ENCODE measurements at regions not wholly inside any gene's neighbourhood (a gene's known extent, or its start where the extent isn't known, plus 50 kb on each side); places are given as distances from the start of the nearest gene placed in this dataset.

DNA sequence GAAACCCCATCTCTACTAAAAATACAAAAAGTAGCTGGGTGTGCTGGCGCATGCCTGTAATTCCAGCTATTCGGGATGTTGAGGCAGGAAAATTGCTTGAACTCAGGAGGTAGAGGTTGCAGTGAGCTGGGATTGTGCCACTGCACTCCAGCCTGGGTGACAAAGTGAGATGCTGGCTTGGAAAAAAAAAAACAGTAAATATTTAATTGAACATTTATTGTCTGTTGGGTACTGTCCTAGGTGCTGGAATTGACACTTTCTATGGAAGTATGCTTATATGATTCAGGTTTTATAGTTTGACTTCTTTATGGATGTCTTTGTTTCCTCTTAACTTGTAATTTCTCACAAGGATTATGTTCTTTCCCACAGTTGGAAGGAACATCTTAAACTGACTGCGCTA is 633.1 kb upstream of the SETBP1 start:
- TF ChIP-seq, protein P1, sequence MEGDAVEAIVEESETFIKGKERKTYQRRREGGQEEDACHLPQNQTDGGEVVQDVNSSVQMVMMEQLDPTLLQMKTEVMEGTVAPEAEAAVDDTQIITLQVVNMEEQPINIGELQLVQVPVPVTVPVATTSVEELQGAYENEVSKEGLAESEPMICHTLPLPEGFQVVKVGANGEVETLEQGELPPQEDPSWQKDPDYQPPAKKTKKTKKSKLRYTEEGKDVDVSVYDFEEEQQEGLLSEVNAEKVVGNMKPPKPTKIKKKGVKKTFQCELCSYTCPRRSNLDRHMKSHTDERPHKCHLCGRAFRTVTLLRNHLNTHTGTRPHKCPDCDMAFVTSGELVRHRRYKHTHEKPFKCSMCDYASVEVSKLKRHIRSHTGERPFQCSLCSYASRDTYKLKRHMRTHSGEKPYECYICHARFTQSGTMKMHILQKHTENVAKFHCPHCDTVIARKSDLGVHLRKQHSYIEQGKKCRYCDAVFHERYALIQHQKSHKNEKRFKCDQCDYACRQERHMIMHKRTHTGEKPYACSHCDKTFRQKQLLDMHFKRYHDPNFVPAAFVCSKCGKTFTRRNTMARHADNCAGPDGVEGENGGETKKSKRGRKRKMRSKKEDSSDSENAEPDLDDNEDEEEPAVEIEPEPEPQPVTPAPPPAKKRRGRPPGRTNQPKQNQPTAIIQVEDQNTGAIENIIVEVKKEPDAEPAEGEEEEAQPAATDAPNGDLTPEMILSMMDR (IDR thresholded peaks at IDR 0.05): no peak
- no peak for TF ChIP-seq POLR2AphosphoS5 (IDR thresholded peaks at IDR 0.05)
